Fibroblast of gingiva (primary cell): ENCODE measurements at regions not wholly inside any gene's neighbourhood (a gene's known extent, or its start where the extent isn't known, plus 50 kb on each side); places are given as distances from the start of the nearest gene placed in this dataset.
"Not testable (repeated sequence)": the region's sequence is repeated elsewhere in the genome, so short reads cannot be mapped to it uniquely, and the experiment has no call there.

ENCODE experiments used
- DNase-seq: peaks from one replicate; pipeline ENCODE4 v3.0.0-alpha.2; 2011; ENCODE audit warnings: low read depth

GRCh38 chr10:45250694-45251075 is 64.7 kb downstream of the OR13A1 start:
- not testable (repeated sequence) for DNase-seq
